Fibroblast of skin of left biceps (primary cell): ENCODE measurements at regions not wholly inside any gene's neighbourhood (a gene's known extent, or its start where the extent isn't known, plus 50 kb on each side); places are given as distances from the start of the nearest gene placed in this dataset.

Experiments used
- DNase-seq, 2 experiments: peaks; one replicate each; pipeline ENCODE4 v3.0.0-alpha.2; 2013; ENCODE audit warnings: low read depth in 2 of 2

- no peak for DNase-seq
Measured at GRCh38 chr10:94043431-94043990, 49.8 kb downstream of the PLCE1 start.

GRCh38 chr10:94046098-94046497 is 52.4 kb downstream of the PLCE1 start:
- DNase-seq, result no peak

- no peak for DNase-seq
Measured at GRCh38 chr10:94047293-94047692, 53.6 kb downstream of the PLCE1 start.

- no peak for DNase-seq
Measured at GRCh38 chr10:94049911-94050310, 56.2 kb downstream of the PLCE1 start.

GRCh38 chr10:94052281-94052680 is 58.5 kb downstream of the PLCE1 start:
- DNase-seq, result no peak

GRCh38 chr10:94052866-94053791 is 59.4 kb downstream of the PLCE1 start:
- no peak for DNase-seq

GRCh38 chr10:94059178-94059883 is 65.6 kb downstream of the PLCE1 start:
- DNase-seq, result no peak

GRCh38 chr10:94061026-94061425 is 67.3 kb downstream of the PLCE1 start:
- no peak for DNase-seq

GRCh38 chr10:94062611-94063010 is 68.9 kb downstream of the PLCE1 start:
- no peak for DNase-seq

GRCh38 chr10:94065362-94065761 is 71.6 kb downstream of the PLCE1 start:
- DNase-seq, result no peak

- no peak for DNase-seq
Measured at GRCh38 chr10:94065787-94066186, 72.1 kb downstream of the PLCE1 start.

- peak; percentile 18 to 21 for DNase-seq
Measured at GRCh38 chr10:94066411-94066810, 72.7 kb downstream of the PLCE1 start.

- DNase-seq, result no peak
Measured at GRCh38 chr10:94069884-94070283, 76.2 kb downstream of the PLCE1 start.

- DNase-seq, result no peak
Measured at GRCh38 chr10:94074462-94074861, 80.7 kb downstream of the PLCE1 start.

- DNase-seq, result no peak
Measured at GRCh38 chr10:94075506-94075905, 81.8 kb downstream of the PLCE1 start.

- DNase-seq, result peak; percentile 32 to 48
Measured at GRCh38 chr10:94076325-94076841, 82.7 kb downstream of the PLCE1 start.

GRCh38 chr10:94077042-94077441 is 83.3 kb downstream of the PLCE1 start:
- no peak for DNase-seq

GRCh38 chr10:94080108-94080507 is 86.4 kb downstream of the PLCE1 start:
- DNase-seq, result no peak

- DNase-seq, result no peak
Measured at GRCh38 chr10:94083662-94084265, 90.0 kb downstream of the PLCE1 start.

- DNase-seq, result no peak
Measured at GRCh38 chr10:94084344-94084743, 90.6 kb downstream of the PLCE1 start.

GRCh38 chr10:94085288-94085687 is 91.6 kb downstream of the PLCE1 start:
- no peak for DNase-seq
